Keratinocyte (primary cell): ENCODE measurements at regions not wholly inside any gene's neighbourhood (a gene's known extent, or its start where the extent isn't known, plus 50 kb on each side); places are given as distances from the start of the nearest gene placed in this dataset.

Source experiments
- DNase-seq: peaks from one replicate; pipeline ENCODE4 v3.0.0-alpha.2; 2011; ENCODE audit warnings: low read depth, missing footprints, low spot score
- FAIRE-seq: peaks from 2 replicates; lab custom pipeline; 2011; peaks lifted over from hg19 to GRCh38; lab: Jason Lieb, UNC
- H2AFZ ChIP-seq: 2 replicates; pipeline ENCODE4 v1.6.0; 2012; ENCODE audit warnings: low read length, control low read depth, inconsistent platforms; ENCODE audit not compliant: control insufficient read depth
- H3K27ac ChIP-seq: 2 replicates; pipeline ENCODE4 v1.5.1; 2011; ENCODE audit warnings: low read length; ENCODE audit not compliant: control insufficient read depth, insufficient read depth
- H3K27me3 ChIP-seq: 3 replicates; pipeline ENCODE4 v1.6.0; 2011; ENCODE audit warnings: low read length; ENCODE audit not compliant: control insufficient read depth, insufficient read depth; ENCODE audit errors: extremely low read depth
- H3K36me3 ChIP-seq, 2 experiments: 2 replicates in 1 of 2; 3 replicates in 1 of 2; pipeline ENCODE4 v1.5.1; 2011; ENCODE audit warnings: low read length in 2 of 2, mild to moderate bottlenecking in 1 of 2; ENCODE audit not compliant: control insufficient read depth in 2 of 2, insufficient read depth in 2 of 2; ENCODE audit errors: extremely low read depth in 1 of 2
- H3K4me1 ChIP-seq: 3 replicates; pipeline ENCODE4 v1.5.1; 2011; ENCODE audit warnings: low read length; ENCODE audit not compliant: control insufficient read depth, insufficient read depth; ENCODE audit errors: extremely low read depth
- H3K4me2 ChIP-seq: 3 replicates; pipeline ENCODE4 v1.6.0; 2011; ENCODE audit warnings: low read depth, low read length; ENCODE audit not compliant: control insufficient read depth, insufficient read depth; ENCODE audit errors: extremely low read depth
- H3K4me3 ChIP-seq, 3 experiments: fragments of 200-600 bp in 1 of 3; sonication (generic) in 1 of 3; 2 replicates in 2 of 3; 3 replicates in 1 of 3; pipeline ENCODE4 v1.5.1; 2011 to 2016; ENCODE audit warnings: low read length in 3 of 3, mild to moderate bottlenecking in 3 of 3, control low read depth in 2 of 3, inconsistent platforms in 1 of 3, low read depth in 1 of 3, mixed read lengths in 1 of 3, mixed run types in 1 of 3, moderate library complexity in 1 of 3; ENCODE audit not compliant: control insufficient read depth in 2 of 3, insufficient read depth in 2 of 3; ENCODE audit errors: extremely low read depth in 1 of 3
- H3K79me2 ChIP-seq: 2 replicates; pipeline ENCODE4 v1.6.0; 2012; ENCODE audit warnings: low read length; ENCODE audit not compliant: control insufficient read depth, insufficient read depth
- H3K9ac ChIP-seq: 3 replicates; pipeline ENCODE4 v1.6.0; 2011; ENCODE audit warnings: low read length; ENCODE audit not compliant: control insufficient read depth, insufficient read depth; ENCODE audit errors: extremely low read depth
- H3K9me1 ChIP-seq: 3 replicates; pipeline ENCODE4 v1.6.0; 2011; ENCODE audit warnings: low read length; ENCODE audit not compliant: control insufficient read depth, insufficient read depth; ENCODE audit errors: extremely low read depth
- H3K9me3 ChIP-seq: 2 replicates; pipeline ENCODE4 v1.5.1; 2012; ENCODE audit warnings: low read depth, low read length; ENCODE audit not compliant: control insufficient read depth
- H4K20me1 ChIP-seq: 3 replicates; pipeline ENCODE4 v1.6.0; 2011; ENCODE audit warnings: low read length; ENCODE audit not compliant: control insufficient read depth, insufficient read depth; ENCODE audit errors: extremely low read depth
- CTCF ChIP-seq, 3 experiments: IDR thresholded peaks in 1 of 3; conservative IDR thresholded peaks in 1 of 3; optimal IDR thresholded peaks in 1 of 3; 2 replicates in 2 of 3; 3 replicates in 1 of 3; pipeline versions ENCODE3 to v1.5.1; 2011; ENCODE audit warnings: low read length in 3 of 3, mild to moderate bottlenecking in 3 of 3, moderate library complexity in 2 of 3, control low read depth in 1 of 3, inconsistent platforms in 1 of 3; ENCODE audit not compliant: insufficient read depth in 2 of 3; ENCODE audit errors: extremely low read depth in 1 of 3
- EZH2 ChIP-seq: IDR thresholded peaks from one replicate; pipeline ENCODE4 v1.6.1; 2012; ENCODE audit warnings: inconsistent platforms, mild to moderate bottlenecking, low read length, moderate library complexity
- dilution Hi-C: fragments of 300-500 bp; cut with MboI; formaldehyde crosslinking; loops from one replicate; pipeline ENCODE4 v1.7.0; 2020; ENCODE audit warnings: low sequenced_read_pairs; ENCODE audit not compliant: extremely low pct_ligation_motif_present

DNA sequence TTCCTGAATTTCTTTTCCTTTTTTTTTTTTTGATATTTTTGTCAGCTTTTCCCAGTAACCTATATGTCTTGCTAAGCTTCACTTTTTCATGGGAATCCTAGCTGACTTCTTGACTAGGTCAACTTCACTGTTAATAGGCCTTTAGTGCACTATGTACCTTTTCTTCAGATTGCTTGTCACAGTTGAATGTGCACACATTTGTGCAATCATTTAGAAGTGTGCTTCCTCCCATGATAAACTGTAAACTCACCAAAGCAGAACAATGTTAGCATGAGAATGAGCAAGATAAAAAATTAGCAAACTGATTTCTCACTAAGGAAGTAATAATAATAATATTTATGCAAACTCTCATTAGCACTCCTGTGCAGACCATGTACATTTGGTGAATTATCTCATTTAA lies 173.2 kb downstream of the PABPC4L start:
- H3K4me2 ChIP-seq = no peak overlapping the region
- H4K20me1 ChIP-seq = no peaks in the 10 kb centered on the region
- DNase-seq (no peak), FAIRE-seq (no peak)
- dilution Hi-C loops = no loop called here
- H2AFZ ChIP-seq = no peak overlapping the region
- no peak overlapping the region for H3K27ac ChIP-seq
- no peak overlapping the region for H3K9ac ChIP-seq
- no peaks in the 10 kb centered on the region for H3K79me2 ChIP-seq
- H3K27me3 ChIP-seq = no peaks in the 10 kb centered on the region
- H3K36me3 ChIP-seq = no peaks in the 10 kb centered on the region
- no peaks in the 10 kb centered on the region for H3K9me1 ChIP-seq
- no peaks in the 10 kb centered on the region for H3K9me3 ChIP-seq
- no peak overlapping the region for H3K4me3 ChIP-seq
- no peaks in the 10 kb centered on the region for H3K4me1 ChIP-seq
- TF ChIP-seq CTCF (optimal IDR thresholded peaks at IDR 0.05 in 1 of 3, IDR thresholded peaks at IDR 0.05 in 1 of 3, conservative IDR thresholded peaks at IDR 0.05 in 1 of 3; ENCODE audit: extremely low read depth in 1 of 3, insufficient read depth in 2 of 3, low read length in 3 of 3) (no peak), EZH2 (no peak)

DNA sequence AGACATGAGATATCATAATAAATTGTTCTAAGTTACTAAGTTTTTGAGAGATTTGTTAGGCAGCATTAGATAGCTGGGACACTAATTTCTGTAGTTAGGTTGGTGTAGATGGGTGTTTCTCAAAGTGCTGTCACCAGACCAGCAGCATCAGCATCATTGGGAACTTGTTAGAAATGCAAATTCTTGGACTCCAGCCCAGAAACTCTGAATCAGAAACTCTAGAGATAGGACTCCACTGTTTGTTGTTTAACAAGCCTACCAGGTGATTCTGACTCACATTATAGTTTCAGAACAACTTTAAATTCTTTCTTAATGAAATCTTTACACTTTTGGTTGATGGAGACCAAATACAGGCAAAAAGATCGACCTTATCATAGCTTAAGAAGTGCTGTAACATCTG lies 173.7 kb downstream of the PABPC4L start:
- Histone ChIP-seq H3K9ac (no peak overlapping the region), H3K36me3 (no peaks in the 10 kb centered on the region), H4K20me1 (no peaks in the 10 kb centered on the region), H3K27ac (no peak overlapping the region), H3K9me1 (no peaks in the 10 kb centered on the region), H3K27me3 (no peaks in the 10 kb centered on the region), H3K4me3 (no peak overlapping the region), H3K4me1 (no peaks in the 10 kb centered on the region), H3K79me2 (no peaks in the 10 kb centered on the region), H3K4me2 (no peak overlapping the region), H3K9me3 (no peaks in the 10 kb centered on the region), H2AFZ (no peak overlapping the region)
- DNase-seq (no peak), FAIRE-seq (no peak)
- no peak for TF ChIP-seq CTCF (optimal IDR thresholded peaks at IDR 0.05 in 1 of 3, IDR thresholded peaks at IDR 0.05 in 1 of 3, conservative IDR thresholded peaks at IDR 0.05 in 1 of 3; ENCODE audit: extremely low read depth in 1 of 3, insufficient read depth in 2 of 3, low read length in 3 of 3)
- TF ChIP-seq EZH2 = no peak
- dilution Hi-C loops = no loop called here
